Fibroblast of lung (primary cell): ENCODE measurements at regions not wholly inside any gene's neighbourhood (a gene's known extent, or its start where the extent isn't known, plus 50 kb on each side); places are given as distances from the start of the nearest gene placed in this dataset.

Source experiments
- DNase-seq, 2 donors: peaks; one replicate each; pipeline versions ENCODE4 v3.0.0 to v3.0.0-alpha.2; 2010; ENCODE audit warnings: low read depth in 2 of 2
- H2AFZ ChIP-seq: 2 replicates; pipeline ENCODE4 v1.5.1; 2012; ENCODE audit warnings: low read length, control low read depth, inconsistent platforms
- H3K27ac ChIP-seq: 2 replicates; pipeline ENCODE4 v1.5.1; 2011; ENCODE audit warnings: low read length, control low read depth; ENCODE audit not compliant: insufficient read depth
- H3K27me3 ChIP-seq: 2 replicates; pipeline ENCODE4 v1.5.1; 2011; ENCODE audit warnings: mild to moderate bottlenecking, low read length; ENCODE audit not compliant: control insufficient read depth, insufficient read depth
- H3K36me3 ChIP-seq: 2 replicates; pipeline ENCODE4 v1.5.1; 2011; ENCODE audit warnings: low read length; ENCODE audit not compliant: control insufficient read depth, insufficient read depth
- H3K4me1 ChIP-seq: 2 replicates; pipeline ENCODE4 v1.5.1; 2011; ENCODE audit warnings: low read length; ENCODE audit not compliant: control insufficient read depth, insufficient read depth; ENCODE audit errors: extremely low read depth
- H3K4me2 ChIP-seq: 2 replicates; pipeline ENCODE4 v1.5.1; 2011; ENCODE audit warnings: low read length, control low read depth; ENCODE audit not compliant: insufficient read depth; ENCODE audit errors: extremely low read depth
- H3K4me3 ChIP-seq, 4 experiments: fragments of 200-600 bp in 1 of 4; sonication (generic) in 1 of 4; replicated peaks in 1 of 4; 2 replicates each; pipeline ENCODE4 v1.5.1; 2011 to 2016; ENCODE audit warnings: low read length in 4 of 4, low read depth in 3 of 4, mild to moderate bottlenecking in 3 of 4, control low read depth in 2 of 4, inconsistent platforms in 1 of 4, mixed read lengths in 1 of 4; ENCODE audit not compliant: insufficient read depth in 1 of 4; ENCODE audit errors: control extremely low read depth in 1 of 4
- H3K79me2 ChIP-seq: 2 replicates; pipeline ENCODE4 v1.5.1; 2012; ENCODE audit warnings: mild to moderate bottlenecking, low read length, inconsistent platforms; ENCODE audit not compliant: control insufficient read depth, insufficient read depth
- H3K9ac ChIP-seq: 2 replicates; pipeline ENCODE4 v1.5.1; 2011; ENCODE audit warnings: mild to moderate bottlenecking, low read length, control low read depth; ENCODE audit not compliant: insufficient read depth
- H3K9me3 ChIP-seq: 2 replicates; pipeline ENCODE4 v1.5.1; 2012; ENCODE audit warnings: low read depth, low read length; ENCODE audit not compliant: control insufficient read depth, insufficient read depth
- H4K20me1 ChIP-seq: 2 replicates; pipeline ENCODE4 v1.5.1; 2011; ENCODE audit warnings: low read length; ENCODE audit not compliant: control insufficient read depth, insufficient read depth; ENCODE audit errors: extremely low read depth
- CTCF ChIP-seq, 2 donors: IDR thresholded peaks in 1 of 2; conservative IDR thresholded peaks in 1 of 2; 1 replicate in 1 of 2; 2 replicates in 1 of 2; pipeline ENCODE4 v1.5.1; 2011 to 2012; ENCODE audit warnings: low read length in 2 of 2, control low read depth in 1 of 2, inconsistent platforms in 1 of 2, low read depth in 1 of 2, mild to moderate bottlenecking in 1 of 2
- EZH2 ChIP-seq: IDR thresholded peaks from 2 replicates; pipeline ENCODE4 v1.5.1; 2012; ENCODE audit warnings: low read length, control low read depth, mild to moderate bottlenecking; ENCODE audit errors: missing control alignments

DNA sequence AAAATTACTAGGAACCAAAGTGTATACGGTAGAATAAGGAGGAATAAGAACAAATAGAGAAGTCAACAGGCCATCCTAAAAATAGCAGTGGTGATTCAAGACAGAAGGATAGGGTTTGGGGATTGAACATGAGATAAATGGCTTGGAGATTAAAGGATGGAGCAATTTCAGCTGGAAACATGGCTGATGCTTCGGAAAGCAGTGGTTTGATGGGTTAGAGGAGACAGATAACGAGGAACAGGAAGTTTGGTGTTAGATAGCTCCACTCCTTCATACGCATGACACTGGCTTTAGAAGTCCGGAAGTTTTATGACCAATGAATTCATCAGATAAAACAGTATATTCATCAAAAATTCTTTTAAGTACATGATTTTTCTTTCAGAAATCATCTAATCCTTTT, 70.8 kb upstream of the GALNTL6 start:
- no peak for DNase-seq
- Histone ChIP-seq H3K9me3 (no peaks in the 10 kb centered on the region), H3K27me3 (no peaks in the 10 kb centered on the region), H3K4me3 (no peak overlapping the region), H3K9ac (no peak overlapping the region), H3K4me2 (no peak overlapping the region), H4K20me1 (no peaks in the 10 kb centered on the region), H3K79me2 (no peaks in the 10 kb centered on the region), H2AFZ (no peak overlapping the region), H3K4me1 (no peaks in the 10 kb centered on the region), H3K27ac (no peak overlapping the region), H3K36me3 (no peaks in the 10 kb centered on the region)
- TF ChIP-seq EZH2 (no peak), CTCF (conservative IDR thresholded peaks at IDR 0.05 in 1 of 2, IDR thresholded peaks at IDR 0.05 in 1 of 2; ENCODE audit: low read depth in 1 of 2, low read length in 2 of 2) (no peak)

- no peak overlapping the region for H3K4me3 ChIP-seq
- H3K4me1 ChIP-seq, result no peaks in the 10 kb centered on the region
- H3K9ac ChIP-seq, result no peak overlapping the region
- no peak overlapping the region for H3K4me2 ChIP-seq
- H3K36me3 ChIP-seq, result no peaks in the 10 kb centered on the region
- TF ChIP-seq CTCF (conservative IDR thresholded peaks at IDR 0.05 in 1 of 2, IDR thresholded peaks at IDR 0.05 in 1 of 2; ENCODE audit: low read depth in 1 of 2, low read length in 2 of 2), result no peak
- no peak for TF ChIP-seq EZH2
- H3K27ac ChIP-seq, result no peak overlapping the region
- H3K9me3 ChIP-seq, result no peaks in the 10 kb centered on the region
- no peak for DNase-seq
- no peaks in the 10 kb centered on the region for H4K20me1 ChIP-seq
- H2AFZ ChIP-seq, result no peak overlapping the region
- H3K79me2 ChIP-seq, result no peaks in the 10 kb centered on the region
- H3K27me3 ChIP-seq, result no peaks in the 10 kb centered on the region
These were observed 86.0 kb upstream of the GALNTL6 start for GRCh38 chr4:171727185-171727584.

GRCh38 chr4:171721937-171722336, 91.3 kb upstream of the GALNTL6 start:
- Histone ChIP-seq H3K27me3 (no peaks in the 10 kb centered on the region), H3K9me3 (no peaks in the 10 kb centered on the region), H3K4me3 (no peak overlapping the region), H3K36me3 (no peaks in the 10 kb centered on the region), H4K20me1 (no peaks in the 10 kb centered on the region), H3K4me1 (no peaks in the 10 kb centered on the region), H3K27ac (no peak overlapping the region), H2AFZ (no peak overlapping the region), H3K9ac (no peak overlapping the region), H3K79me2 (no peaks in the 10 kb centered on the region), H3K4me2 (no peak overlapping the region)
- DNase-seq, result no peak
- TF ChIP-seq EZH2 (no peak), CTCF (conservative IDR thresholded peaks at IDR 0.05 in 1 of 2, IDR thresholded peaks at IDR 0.05 in 1 of 2; ENCODE audit: low read depth in 1 of 2, low read length in 2 of 2) (no peak)
